Liver (tissue), 3 donors: ENCODE measurements at regions not wholly inside any gene's neighbourhood (a gene's known extent, or its start where the extent isn't known, plus 50 kb on each side); places are given as distances from the start of the nearest gene placed in this dataset.

Experiments
- CTCF ChIP-seq: fragments of 150-350 bp; IDR thresholded peaks from 2 replicates; pipeline ENCODE4 v1.5.1; 2017; ENCODE audit warnings: improper control_type of control experiment, low read depth, low read length; ENCODE audit not compliant: missing input control
- EGR1 ChIP-seq, 2 donors: IDR thresholded peaks; 2 replicates each; pipeline ENCODE4 v1.6.1; 2016 to 2018; ENCODE audit warnings: antibody characterized with exemption in 2 of 2, low read depth in 2 of 2
- FOXA1 ChIP-seq: IDR thresholded peaks from 2 replicates; pipeline ENCODE4 v1.6.1; 2016; ENCODE audit warnings: antibody characterized with exemption
- donor health status: healthy.
- donor health status: healthy.

GRCh38 chr12:44930972-44931600 is 55.0 kb upstream of the NELL2 start:
- TF ChIP-seq CTCF (peak; percentile 54), EGR1 (IDR thresholded peaks at IDR 0.05; ENCODE audit: low read depth in 2 of 2) (no peak), FOXA1 (no peak)
